Ectodermal cell (in vitro differentiated cells): ENCODE measurements at regions not wholly inside any gene's neighbourhood (a gene's known extent, or its start where the extent isn't known, plus 50 kb on each side); places are given as distances from the start of the nearest gene placed in this dataset.
A peak's percentile ranks its signal among the peaks of the same experiment; 100 is the strongest.

ENCODE experiments used
- H3K27ac ChIP-seq: 2 replicates; pipeline ENCODE4 v1.7.0; 2013; ENCODE audit warnings: mild to moderate bottlenecking, low read depth, low read length; ENCODE audit not compliant: insufficient read depth, poor library complexity, severe bottlenecking
- H3K27me3 ChIP-seq: 2 replicates; pipeline ENCODE4 v1.7.0; 2013; ENCODE audit warnings: mild to moderate bottlenecking, low read length; ENCODE audit not compliant: insufficient read depth, control insufficient read depth, poor library complexity, severe bottlenecking
- H3K36me3 ChIP-seq: one replicate; pipeline ENCODE4 v1.7.0; 2013; ENCODE audit warnings: low read length; ENCODE audit not compliant: control insufficient read depth, insufficient read depth
- H3K4me1 ChIP-seq: one replicate; pipeline ENCODE4 v1.7.0; 2013; ENCODE audit warnings: low read length; ENCODE audit not compliant: control insufficient read depth, insufficient read depth
- H3K4me3 ChIP-seq: 2 replicates; pipeline ENCODE4 v1.7.0; 2013; ENCODE audit warnings: low read depth, low read length, control low read depth; ENCODE audit not compliant: insufficient read depth
- H3K9me3 ChIP-seq: 2 replicates; pipeline ENCODE4 v1.7.0; 2013; ENCODE audit warnings: mild to moderate bottlenecking, low read length, moderate library complexity; ENCODE audit not compliant: control insufficient read depth
- WGBS, 2 experiments: methylation state at CpG; one replicate each; pipeline ENCODE4 v1.1.7; 2013; ENCODE audit warnings: missing lambda C conversion rate in 2 of 2; 5-methylcytosine and 5-hydroxymethylcytosine counted together

GRCh38 chr1:21347072-21347581 lies 56.9 kb upstream of the ECE1 start:
- H3K27me3 ChIP-seq, result peaks cover 19% of the 10 kb centered on the region
- 54 to 65% methylated on average over 8 of the region's 8 CpGs for WGBS, 2 experiments
- H3K4me3 ChIP-seq, result no peak overlapping the region
- H3K36me3 ChIP-seq, result no peaks in the 10 kb centered on the region
- H3K27ac ChIP-seq, result no peak overlapping the region
- H3K4me1 ChIP-seq, result peaks cover 24% of the 10 kb centered on the region
- no peaks in the 10 kb centered on the region for H3K9me3 ChIP-seq

GRCh38 chr1:21346365-21347071 lies 56.3 kb upstream of the ECE1 start:
- Histone ChIP-seq H3K27me3 (peaks cover 19% of the 10 kb centered on the region), H3K36me3 (no peaks in the 10 kb centered on the region), H3K27ac (no peak overlapping the region), H3K9me3 (no peaks in the 10 kb centered on the region), H3K4me3 (peak overlapping the region; percentile 60), H3K4me1 (peaks cover 24% of the 10 kb centered on the region)
- 78 to 80% methylated on average over 13 of the region's 13 CpGs for WGBS, 2 experiments

- no peaks in the 10 kb centered on the region for H3K9me3 ChIP-seq
- WGBS, 2 experiments, result 0 to 1% methylated on average over 74 of the region's 74 CpGs
- peaks cover 23% of the 10 kb centered on the region for H3K27me3 ChIP-seq
- peaks cover 18% of the 10 kb centered on the region for H3K4me1 ChIP-seq
- H3K36me3 ChIP-seq, result no peaks in the 10 kb centered on the region
- H3K27ac ChIP-seq, result no peak overlapping the region
- H3K4me3 ChIP-seq, result peak overlapping the region; percentile 60
These were observed 54.6 kb upstream of the ECE1 start for GRCh38 chr1:21344750-21345443.

GRCh38 chr1:21344098-21344749 lies 54.0 kb upstream of the ECE1 start:
- H3K9me3 ChIP-seq, result no peaks in the 10 kb centered on the region
- no peak overlapping the region for H3K27ac ChIP-seq
- no peaks in the 10 kb centered on the region for H3K36me3 ChIP-seq
- peak overlapping the region; percentile 60 for H3K4me3 ChIP-seq
- H3K27me3 ChIP-seq, result peaks cover 23% of the 10 kb centered on the region
- H3K4me1 ChIP-seq, result peaks cover 18% of the 10 kb centered on the region
- 46 to 47% methylated on average over 14 of the region's 14 CpGs for WGBS, 2 experiments

GRCh38 chr1:21342961-21343838 lies 52.9 kb upstream of the ECE1 start:
- 78 to 83% methylated on average over 10 of the region's 10 CpGs for WGBS, 2 experiments
- no peak overlapping the region for H3K27ac ChIP-seq
- H3K4me3 ChIP-seq, result no peak overlapping the region

GRCh38 chr1:21341517-21342078 lies 51.3 kb upstream of the ECE1 start:
- Histone ChIP-seq H3K4me1 (peaks cover 10% of the 10 kb centered on the region), H3K4me3 (no peak overlapping the region), H3K27me3 (peaks cover 22% of the 10 kb centered on the region), H3K9me3 (no peaks in the 10 kb centered on the region), H3K36me3 (no peaks in the 10 kb centered on the region), H3K27ac (no peak overlapping the region)
- 90 to 92% methylated on average over 10 of the region's 10 CpGs for WGBS, 2 experiments

More at GRCh38 chr1:21342961-21343838, 52.9 kb upstream of the ECE1 start:
- peaks cover 21% of the 10 kb centered on the region for H3K4me1 ChIP-seq
- H3K27me3 ChIP-seq, result peaks cover 23% of the 10 kb centered on the region
- no peaks in the 10 kb centered on the region for H3K36me3 ChIP-seq
- H3K9me3 ChIP-seq, result no peaks in the 10 kb centered on the region

GRCh38 chr1:21341022-21341421 lies 50.8 kb upstream of the ECE1 start:
- H3K9me3 ChIP-seq, result no peaks in the 10 kb centered on the region
- H3K27me3 ChIP-seq, result peaks cover 18% of the 10 kb centered on the region
- H3K4me3 ChIP-seq, result no peak overlapping the region
- no peaks in the 10 kb centered on the region for H3K36me3 ChIP-seq
- no peak overlapping the region for H3K27ac ChIP-seq
- WGBS, 2 experiments, result 86 to 90% methylated on average over 8 of the region's 8 CpGs
- H3K4me1 ChIP-seq, result peaks cover 4% of the 10 kb centered on the region

GRCh38 chr1:21340230-21340945 lies 50.1 kb upstream of the ECE1 start:
- Histone ChIP-seq H3K4me1 (peaks cover 6% of the 10 kb centered on the region), H3K36me3 (no peaks in the 10 kb centered on the region), H3K4me3 (no peak overlapping the region), H3K27me3 (peaks cover 18% of the 10 kb centered on the region), H3K27ac (no peak overlapping the region), H3K9me3 (no peaks in the 10 kb centered on the region)
- 83 to 86% methylated on average over 13 of the region's 13 CpGs for WGBS, 2 experiments
